ENCODE measurements at regions not wholly inside any gene's neighbourhood (a gene's known extent, or its start where the extent isn't known, plus 50 kb on each side); places are given as distances from the start of the nearest gene placed in this dataset.
"Not testable (repeated sequence)": the region's sequence is repeated elsewhere in the genome, so short reads cannot be mapped to it uniquely, and the experiment has no call there.

DNA sequence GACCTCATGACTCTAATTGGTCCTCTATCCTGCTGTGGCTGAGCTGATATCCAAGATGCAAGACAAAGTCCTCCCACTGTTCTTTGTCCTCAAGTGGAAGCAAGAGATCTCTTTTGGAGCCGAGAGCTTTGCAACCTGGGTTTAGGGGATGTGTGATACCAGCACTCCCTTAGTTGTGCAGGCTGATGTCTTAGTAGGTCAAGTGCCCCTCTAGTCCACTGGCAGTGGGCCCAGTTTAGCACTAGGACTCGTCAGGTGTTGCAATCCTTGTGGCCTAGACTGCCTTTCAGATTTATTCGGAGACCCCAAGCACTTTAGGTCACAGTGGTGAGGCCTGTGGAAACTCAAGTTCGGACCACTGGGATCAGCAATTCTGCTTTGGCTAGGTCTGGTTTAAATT lies 64.0 kb downstream of the GPRASP3 start:
- no peak for DNase-seq (ENCODE audit: low read depth)

DNA sequence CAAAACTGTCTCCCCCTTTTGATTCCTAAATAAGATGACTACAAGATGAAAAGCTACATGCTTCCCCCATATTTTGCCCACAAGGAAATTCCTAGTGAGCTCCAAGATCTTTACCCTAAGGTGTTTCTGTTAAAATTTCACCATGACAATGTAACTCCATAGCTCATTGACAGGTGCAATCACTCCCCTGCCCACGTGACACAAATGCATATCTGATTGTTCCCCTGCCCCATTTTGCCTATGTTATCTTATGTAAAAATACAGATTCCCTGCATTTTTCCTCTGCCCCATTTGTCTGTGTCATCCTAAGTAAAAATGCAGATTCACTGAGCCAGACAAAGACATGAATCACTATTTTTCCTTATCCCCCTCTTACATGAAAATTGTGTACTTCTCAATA lies 66.7 kb downstream of the GPRASP3 start:
- DNase-seq (ENCODE audit: low read depth), result no peak

DNA sequence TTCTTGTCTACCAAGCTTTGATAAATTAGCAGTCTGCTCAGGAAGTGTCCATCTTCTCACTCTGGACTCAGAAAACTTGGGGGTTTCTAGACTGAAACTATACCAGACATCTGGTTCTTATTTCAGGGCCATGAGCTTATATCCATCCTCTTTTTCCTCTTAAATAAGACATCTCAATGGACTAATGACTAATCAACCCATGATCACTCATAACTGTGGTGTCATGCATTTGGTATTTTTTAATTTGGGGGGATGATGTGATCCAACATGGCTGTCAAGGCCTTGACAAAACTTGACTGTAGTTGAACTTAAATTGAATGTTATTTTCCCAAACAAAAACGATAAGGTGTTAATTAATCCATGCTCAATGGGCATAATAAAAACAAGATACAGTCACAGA lies 87.8 kb downstream of the GPRASP3 start:
- DNase-seq (ENCODE audit: low read depth), result no peak

DNA sequence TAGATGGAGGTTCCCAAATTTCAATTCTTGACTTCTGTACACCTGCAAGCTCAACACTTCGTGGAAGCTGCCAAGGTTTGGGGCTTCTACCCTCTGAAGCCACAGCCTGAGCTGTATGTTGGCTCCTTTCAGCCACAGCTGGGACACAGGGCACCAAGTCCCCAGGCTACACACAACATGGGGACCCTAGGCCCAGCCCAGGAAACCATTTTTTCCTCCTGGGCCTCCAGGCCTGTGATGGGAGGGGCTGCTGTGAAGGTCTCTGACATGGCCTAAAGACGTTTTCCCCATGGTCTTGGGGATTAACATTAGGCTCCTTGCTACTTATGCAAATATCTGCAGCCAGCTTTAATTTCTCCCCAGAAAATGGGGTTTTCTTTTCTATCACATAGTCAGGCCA lies 97.7 kb downstream of the GPRASP3 start:
- not testable (repeated sequence) for DNase-seq (ENCODE audit: low read depth)

DNA sequence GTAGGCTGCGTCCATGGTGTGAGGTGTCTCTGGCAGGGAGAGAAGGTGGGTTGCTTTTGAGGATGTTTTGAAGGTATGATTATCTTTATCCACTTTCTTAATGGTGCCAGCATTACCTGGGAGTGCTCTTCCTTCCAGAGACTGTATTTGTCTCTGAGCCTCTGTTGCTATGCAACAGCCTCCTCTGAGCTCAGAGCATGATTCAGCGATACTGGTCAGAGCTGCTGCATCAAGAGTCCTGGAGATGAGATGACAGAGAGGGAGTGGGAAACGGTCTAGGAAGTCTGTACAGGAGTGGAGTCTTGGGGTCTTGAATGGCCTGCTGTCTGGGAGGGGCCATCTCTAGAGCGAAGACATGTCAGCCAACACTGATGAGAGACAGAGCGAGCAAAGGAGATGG lies 104.4 kb upstream of the RAB40AL start:
- DNase-seq (ENCODE audit: low read depth), result no peak

DNA sequence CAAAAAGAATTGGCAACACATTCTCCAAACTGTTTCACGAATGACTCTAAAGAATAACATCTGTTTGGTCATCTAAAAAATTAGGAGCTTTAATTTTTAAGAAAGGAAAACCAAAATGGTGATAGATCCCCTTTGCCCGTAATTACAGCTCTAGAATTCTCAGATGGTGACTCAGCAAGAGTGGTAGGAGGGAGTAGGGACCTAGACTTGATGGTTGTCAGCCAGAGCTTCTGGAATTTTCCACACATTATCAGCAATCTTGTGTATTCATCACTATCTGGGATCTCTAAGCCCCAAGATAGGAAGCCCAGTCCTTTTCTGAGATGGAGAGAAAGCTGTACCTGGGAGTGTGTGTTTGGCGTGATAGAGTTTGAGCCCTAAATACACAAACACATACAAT lies 103.9 kb upstream of the RAB40AL start:
- no peak for DNase-seq (ENCODE audit: low read depth)

DNA sequence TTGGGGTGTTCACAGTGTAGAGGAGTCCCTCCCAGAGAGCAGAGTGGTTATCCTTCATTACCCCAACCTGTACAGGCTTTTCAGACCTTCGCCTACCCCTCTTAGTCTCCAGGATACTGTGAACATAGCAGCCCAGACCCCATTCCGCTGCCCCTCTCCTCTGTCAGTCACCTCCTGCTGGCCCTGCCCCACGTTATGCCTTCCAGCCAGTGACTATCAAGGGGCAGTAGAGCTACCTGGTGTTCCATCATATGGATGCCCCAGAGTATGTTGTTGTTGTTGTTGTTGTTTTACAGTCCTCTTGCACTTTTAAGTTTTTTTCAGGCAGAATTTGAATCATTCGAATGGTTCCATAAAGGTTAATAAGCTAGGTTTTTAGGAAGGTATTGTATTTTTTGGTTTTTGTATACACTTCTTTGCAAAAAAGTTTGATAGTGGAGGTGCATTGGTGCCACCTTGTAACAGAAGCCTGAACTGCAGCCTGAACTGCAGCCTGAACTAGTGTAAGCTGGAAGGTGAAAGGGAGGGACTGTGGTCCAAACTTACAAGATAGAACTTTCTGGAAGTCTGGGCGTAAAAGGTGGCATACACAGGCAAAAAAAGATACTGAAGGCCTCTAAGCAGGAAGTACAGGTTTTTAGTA lies 101.4 kb upstream of the RAB40AL start:
- no peak for DNase-seq (ENCODE audit: low read depth)

DNA sequence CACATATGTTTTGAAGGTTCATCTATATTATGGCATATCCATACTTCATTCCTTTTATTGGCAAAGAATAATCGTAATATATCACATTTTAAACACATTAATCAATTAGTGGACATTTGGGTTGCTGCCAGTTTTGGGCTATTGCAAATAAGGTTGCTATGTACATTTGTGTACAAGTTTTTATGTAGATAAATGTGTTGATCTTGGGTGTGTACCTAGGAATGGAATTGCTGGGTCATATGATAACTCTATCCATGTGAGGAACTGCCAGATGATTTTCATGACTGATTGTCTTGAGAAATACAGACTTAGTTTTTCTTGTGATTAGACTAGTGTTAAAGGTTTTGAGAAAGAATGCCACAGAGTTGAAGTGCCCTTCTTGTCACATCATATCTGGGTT lies 99.2 kb upstream of the RAB40AL start:
- no peak for DNase-seq (ENCODE audit: low read depth)

DNA sequence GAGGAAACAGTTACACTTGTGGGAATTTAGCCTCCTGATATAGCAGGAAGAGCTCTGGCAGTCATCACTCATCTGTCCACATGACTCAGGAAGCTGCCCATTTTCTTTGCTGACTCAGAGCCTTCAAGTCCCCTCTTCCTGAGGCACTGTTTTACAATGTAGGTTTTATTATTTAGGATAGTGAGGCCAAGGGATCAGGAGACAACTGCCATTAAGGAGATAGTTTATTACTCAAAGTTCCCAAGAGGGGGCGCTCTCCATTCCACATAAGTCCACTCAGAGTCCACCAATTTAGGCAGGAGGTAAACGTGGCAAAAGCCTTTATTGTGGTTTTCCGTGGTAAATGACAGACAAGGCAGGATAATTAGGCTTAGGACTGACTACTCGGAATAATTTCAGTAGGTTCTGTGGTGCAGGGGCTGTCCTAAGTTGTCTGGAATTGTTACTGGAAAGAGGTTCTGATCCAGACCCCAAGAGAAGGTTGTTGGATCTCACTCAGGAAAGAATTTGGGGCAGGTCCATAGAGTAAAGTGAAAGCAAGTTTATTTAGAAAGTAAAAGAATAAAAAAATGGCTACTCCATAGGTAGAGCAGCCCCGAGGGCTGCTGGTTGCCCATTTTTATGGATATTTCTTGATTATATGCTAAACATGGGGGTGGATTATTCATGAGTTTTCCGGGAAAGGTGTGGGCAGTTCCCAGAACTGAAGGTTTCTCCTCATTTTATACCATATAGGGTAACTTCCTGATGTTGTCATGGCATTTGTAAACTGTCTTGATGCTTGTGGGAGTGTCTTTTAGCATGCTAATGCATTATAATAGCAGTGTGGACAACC lies 96.0 kb upstream of the RAB40AL start:
- no peak for DNase-seq (ENCODE audit: low read depth)

DNA sequence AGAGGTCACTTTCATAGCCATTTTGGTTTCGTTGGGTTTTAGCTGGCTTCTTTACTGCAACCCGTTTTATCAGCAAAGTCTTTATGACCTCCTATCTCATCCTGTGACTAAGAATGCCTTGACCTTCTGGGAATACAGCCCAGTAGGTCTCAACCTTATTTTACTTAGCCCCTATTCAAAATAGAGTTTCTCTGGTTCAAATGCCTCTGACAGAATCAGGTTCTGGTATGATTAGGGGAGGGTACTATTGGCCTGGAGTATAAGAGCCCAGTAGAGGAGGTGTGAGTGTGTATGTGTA lies 95.4 kb upstream of the RAB40AL start:
- DNase-seq (ENCODE audit: low read depth), result no peak

DNA sequence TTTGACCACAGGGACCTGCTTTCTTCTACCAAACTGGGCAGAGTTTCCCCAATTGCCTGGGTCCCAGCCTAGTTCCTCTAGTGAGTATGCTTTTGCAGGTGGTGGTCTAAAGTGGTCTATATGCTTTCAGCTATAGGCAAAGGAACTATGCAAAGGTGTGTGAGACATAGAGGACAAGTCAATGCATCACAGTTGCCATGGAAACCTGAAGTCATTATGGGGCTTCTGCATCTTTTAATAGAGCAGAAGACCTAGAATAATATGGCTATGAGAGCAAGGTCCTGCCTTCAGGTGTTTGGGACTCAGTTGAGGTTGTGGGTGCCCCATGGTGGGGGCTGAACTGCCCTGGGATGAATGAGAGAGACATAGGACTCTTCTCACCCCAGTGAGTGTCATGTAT lies 92.1 kb upstream of the RAB40AL start:
- DNase-seq (ENCODE audit: low read depth), result no peak

DNA sequence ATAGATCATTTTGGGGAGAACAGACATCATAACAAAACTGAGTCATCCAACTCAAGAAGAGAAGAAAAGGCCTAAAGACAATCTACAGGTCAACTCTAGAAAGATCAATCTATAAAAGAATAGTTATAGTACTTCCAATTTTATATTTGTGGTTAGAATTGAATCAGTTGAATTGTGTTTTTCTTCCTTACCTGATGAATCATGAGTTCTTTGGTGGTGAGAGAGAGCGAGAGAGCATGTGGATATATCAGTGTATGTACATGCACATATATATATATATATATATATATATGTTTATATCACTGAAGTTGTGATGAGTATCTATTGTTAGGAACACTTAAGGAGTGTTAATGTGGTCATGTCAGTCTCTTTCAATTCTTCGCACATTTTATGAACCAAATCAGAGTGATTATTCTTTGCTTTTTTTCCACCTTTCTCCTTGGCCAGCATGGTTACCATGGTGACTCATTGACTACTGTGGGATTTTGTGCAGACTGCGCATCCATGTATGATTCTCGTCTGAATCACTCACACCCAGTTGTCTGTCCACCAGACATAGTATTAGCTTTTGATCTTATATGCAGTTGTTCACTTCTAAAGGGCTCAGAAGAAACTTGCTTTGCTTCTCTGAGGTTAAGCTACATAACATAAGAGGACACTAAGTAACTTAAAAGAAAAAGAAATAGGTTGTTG lies 90.4 kb upstream of the RAB40AL start:
- DNase-seq (ENCODE audit: low read depth), result no peak

DNA sequence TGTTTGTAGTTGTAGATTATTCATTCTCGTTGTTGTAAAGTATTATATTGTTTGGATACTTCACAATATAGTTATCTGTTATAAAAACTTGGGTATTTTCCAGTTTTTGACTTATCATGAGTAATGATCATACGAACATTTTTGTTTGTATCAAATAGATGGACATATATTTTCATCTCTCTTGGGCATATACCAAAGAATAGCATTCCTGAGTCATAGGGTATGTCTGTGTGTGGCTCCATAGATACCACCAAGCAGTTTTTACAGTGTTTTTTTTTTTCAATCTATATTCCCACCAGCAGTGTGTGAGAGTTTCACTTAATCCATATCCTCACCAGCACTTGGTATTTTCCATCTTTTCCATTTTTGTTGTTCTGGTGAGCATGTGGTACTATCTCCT lies 89.7 kb upstream of the RAB40AL start:
- no peak for DNase-seq (ENCODE audit: low read depth)

DNA sequence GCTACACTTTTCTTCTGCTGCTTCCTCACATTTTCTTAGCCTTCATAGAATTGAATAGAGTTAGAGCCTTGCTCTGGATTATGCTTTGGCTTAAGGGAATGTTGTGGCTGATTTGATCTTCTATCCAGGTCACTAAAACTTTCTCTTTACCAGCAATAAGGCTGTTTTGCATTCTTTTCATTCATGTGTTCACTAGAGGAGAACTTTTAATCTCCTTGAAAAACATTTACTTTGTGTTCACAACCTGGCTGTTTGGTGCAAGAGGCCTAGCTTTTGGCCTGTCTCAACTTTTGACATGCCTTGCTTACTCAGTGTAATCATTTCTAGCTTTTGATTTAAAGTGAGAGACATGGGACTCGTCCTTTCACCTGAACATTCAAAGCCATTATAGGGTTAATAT lies 87.7 kb upstream of the RAB40AL start:
- no peak for DNase-seq (ENCODE audit: low read depth)

DNA sequence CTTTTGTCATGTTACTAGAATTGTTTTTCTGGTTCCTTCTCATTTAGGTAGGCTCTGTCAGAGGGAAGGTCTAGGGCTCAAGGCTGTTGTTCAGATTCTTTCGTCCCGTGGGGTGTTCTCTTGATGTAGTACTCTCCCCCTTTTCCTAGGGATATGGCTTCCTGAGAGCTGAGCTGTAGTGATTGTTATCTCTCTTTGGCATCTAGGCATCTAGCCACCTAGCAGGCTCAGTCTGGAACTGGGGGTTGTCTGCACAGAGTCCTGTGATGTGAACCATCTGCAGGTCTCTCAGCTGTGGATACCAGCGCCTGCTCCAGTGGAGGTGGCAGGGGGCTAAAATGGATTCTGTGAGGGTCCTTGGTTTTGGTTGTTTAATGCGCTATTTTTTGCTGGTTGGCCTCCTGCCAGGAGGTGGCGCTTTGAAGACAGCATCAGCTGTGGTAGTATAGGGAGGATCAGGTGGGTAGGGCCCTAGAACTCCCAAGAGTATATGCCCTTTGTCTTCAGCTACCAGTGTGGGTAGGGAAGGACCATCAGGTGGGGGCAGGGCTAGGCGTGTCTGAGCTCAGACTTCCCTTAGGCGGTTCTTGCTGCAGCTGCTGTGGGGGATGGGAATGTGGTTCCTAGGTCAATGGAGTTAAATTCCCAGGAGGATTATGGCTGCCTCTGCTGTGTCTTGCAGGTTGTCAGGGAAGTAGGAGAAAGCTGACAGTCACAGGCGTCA lies 78.1 kb upstream of the RAB40AL start:
- not testable (repeated sequence) for DNase-seq (ENCODE audit: low read depth)

DNA sequence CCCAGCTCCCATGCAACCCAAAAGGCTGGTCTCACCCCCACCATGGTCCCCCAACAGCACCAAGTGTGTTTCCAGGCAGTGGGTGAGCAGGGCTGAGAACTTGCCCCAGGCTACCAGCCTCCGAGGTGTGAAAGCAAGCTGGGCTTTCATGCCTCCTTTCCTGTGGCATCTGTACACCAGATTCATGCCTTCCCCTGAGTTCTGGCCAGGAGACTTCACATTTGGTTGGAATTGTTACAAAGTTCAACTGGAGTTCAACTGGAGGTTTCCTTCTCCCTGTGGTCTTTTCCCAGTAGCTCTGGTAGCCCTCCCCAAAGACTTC lies 77.6 kb upstream of the RAB40AL start:
- DNase-seq (ENCODE audit: low read depth), result no peak

DNA sequence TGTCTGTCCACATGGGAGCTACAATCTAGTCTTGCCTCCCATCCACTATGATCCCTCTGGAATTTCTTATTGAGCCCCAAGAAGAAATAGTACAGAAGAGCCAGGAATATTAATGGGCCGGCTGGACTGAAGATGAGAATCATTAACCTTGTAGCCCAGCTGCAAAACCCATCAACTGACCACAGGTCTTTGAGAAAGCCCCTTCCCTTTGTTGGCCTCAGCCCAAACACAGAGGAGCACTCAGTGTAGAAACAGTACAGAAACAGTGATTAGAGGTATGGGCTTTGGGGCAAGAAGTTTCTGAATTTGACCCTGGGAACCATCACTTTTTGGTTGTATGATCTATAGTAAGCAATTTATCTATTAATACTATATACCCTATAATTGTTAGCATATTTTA lies 76.8 kb upstream of the RAB40AL start:
- no peak for DNase-seq (ENCODE audit: low read depth)

DNA sequence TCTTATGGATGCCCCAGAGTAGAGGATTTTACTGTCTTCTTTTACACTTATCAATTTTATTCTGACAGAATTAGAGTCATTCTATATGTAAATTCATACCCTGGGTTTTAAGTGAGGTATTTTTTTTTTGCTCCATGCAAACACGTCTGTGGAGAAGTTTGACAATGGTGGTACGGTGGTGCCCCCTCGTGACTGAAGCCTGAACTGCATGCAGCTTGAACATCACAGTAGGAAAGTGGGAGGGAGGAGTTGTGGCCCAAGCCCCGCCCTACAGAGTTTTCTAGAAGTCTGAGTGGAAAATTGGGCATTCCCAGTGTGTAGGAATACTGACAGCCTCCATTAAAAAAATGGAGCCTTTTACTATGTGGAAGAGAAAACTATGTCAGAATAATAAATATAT lies 73.3 kb upstream of the RAB40AL start:
- peak; percentile 66 for DNase-seq (ENCODE audit: low read depth)

DNA sequence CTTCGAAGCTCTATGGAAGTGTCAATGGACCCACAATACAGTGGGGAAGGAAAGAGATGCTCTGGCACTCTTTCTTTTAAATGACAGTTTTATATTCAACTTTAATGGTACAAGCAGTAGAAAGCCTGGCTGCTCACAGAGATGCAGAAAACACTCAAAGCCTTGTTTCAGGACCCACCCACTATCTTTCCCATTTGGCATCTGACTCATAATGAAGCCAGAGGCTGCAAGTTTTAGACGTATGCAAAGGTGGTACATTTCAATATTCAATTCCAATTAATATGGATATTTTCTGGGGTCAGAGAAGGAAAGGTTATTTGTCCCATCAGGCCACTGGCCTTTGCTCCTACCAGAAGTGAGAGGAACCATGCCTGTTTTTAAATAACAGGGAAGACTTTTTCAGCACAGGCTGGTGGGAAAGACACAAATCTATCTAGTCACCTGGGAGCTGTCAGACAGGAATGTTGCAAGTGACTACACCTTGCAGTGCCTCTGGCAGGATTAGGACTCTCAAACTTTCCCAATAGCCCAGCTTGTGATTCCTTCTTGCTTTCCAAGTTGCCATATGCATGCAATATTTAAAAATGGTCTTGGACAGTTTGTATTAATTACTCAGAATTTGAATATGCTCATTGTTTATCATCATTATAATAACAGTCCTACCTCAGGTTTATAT lies 70.0 kb upstream of the RAB40AL start:
- DNase-seq (ENCODE audit: low read depth), result no peak

DNA sequence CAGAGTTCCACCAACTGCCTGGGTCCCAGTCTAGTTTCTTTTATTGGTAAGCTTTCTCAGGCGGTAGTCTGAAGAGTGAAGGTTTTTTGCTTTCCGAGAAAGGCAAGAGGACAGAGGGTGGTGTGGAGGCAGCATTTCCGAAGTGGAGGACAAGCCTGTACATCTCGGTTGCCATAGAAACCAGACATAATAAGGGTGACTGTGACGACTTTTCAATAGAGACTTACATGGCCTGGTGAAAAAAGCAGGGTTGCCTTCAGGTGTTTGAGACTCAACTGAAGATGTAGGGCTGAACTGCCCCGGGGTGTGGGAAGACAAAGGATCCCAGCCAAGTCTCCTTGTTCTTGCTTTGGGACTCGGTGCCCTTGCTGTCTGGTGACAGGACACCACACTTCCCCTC lies 53.6 kb upstream of the RAB40AL start:
- DNase-seq (ENCODE audit: low read depth), result no peak
